Endothelial cell of umbilical vein (primary cell): ENCODE measurements at regions not wholly inside any gene's neighbourhood (a gene's known extent, or its start where the extent isn't known, plus 50 kb on each side); places are given as distances from the start of the nearest gene placed in this dataset.
"Not testable (repeated sequence)": the region's sequence is repeated elsewhere in the genome, so short reads cannot be mapped to it uniquely, and the experiment has no call there.

Experiments used
- BruUV-seq: library from RNA; stranded (reverse); fragments of 400-500 nt; replicated peaks from 2 replicates; lab custom pipeline; 2021; lab: Mats Ljungman, UMichigan
- CTCF ChIA-PET: fragments of 300-600, 350-600 bp; sonication (Branson Sonifier 250); formaldehyde crosslinking; loops from one replicate; lab custom pipeline; 2021; ENCODE audit warnings: antibody characterized with exemption, inconsistent platforms; lab: Charles Lee
- POLR2A ChIA-PET: fragments of 300-600, 350-600 bp; sonication (Branson Sonifier 250); formaldehyde crosslinking; loops from one replicate; lab custom pipeline; 2021; ENCODE audit warnings: antibody characterized with exemption, inconsistent platforms; lab: Charles Lee
- DNase-seq: peaks from one replicate; pipeline ENCODE4 v3.0.0-alpha.2; 2011; ENCODE audit warnings: low read depth, low spot score
- FAIRE-seq: peaks from 2 replicates; lab custom pipeline; 2011; peaks lifted over from hg19 to GRCh38; lab: Jason Lieb, UNC
- H2AFZ ChIP-seq: 2 replicates; pipeline ENCODE4 v1.6.0; 2012; ENCODE audit warnings: low read depth, low read length, control low read depth, inconsistent platforms
- H3K27ac ChIP-seq: 2 replicates; pipeline ENCODE4 v1.5.1; 2011; ENCODE audit warnings: low read depth, mild to moderate bottlenecking, control low read depth, low read length, moderate library complexity; ENCODE audit not compliant: insufficient read depth
- H3K27me3 ChIP-seq, 2 experiments: 2 replicates each; pipeline versions ENCODE4 v1.6.0 to v1.6.1; 2011; ENCODE audit warnings: low read length in 2 of 2, mixed read lengths in 1 of 2; ENCODE audit not compliant: control insufficient read depth in 2 of 2, insufficient read depth in 2 of 2
- H3K36me3 ChIP-seq, 2 experiments: 2 replicates in 1 of 2; 3 replicates in 1 of 2; pipeline ENCODE4 v1.5.1; 2011; ENCODE audit warnings: low read length in 2 of 2, mild to moderate bottlenecking in 1 of 2, moderate library complexity in 1 of 2; ENCODE audit not compliant: control insufficient read depth in 2 of 2, insufficient read depth in 2 of 2; ENCODE audit errors: extremely low read depth in 1 of 2
- H3K4me1 ChIP-seq: 3 replicates; pipeline ENCODE4 v1.5.1; 2011; ENCODE audit warnings: mild to moderate bottlenecking, low read length; ENCODE audit not compliant: control insufficient read depth, insufficient read depth; ENCODE audit errors: extremely low read depth
- H3K4me2 ChIP-seq: 2 replicates; pipeline ENCODE4 v1.6.1; 2011; ENCODE audit warnings: low read length, control low read depth, mixed read lengths; ENCODE audit not compliant: insufficient read depth
- H3K4me3 ChIP-seq, 3 experiments: fragments of 200-600 bp in 1 of 3; sonication (generic), shearing (Covaris generic) in 1 of 3; replicated peaks in 1 of 3; 2 replicates each; pipeline ENCODE4 v1.5.1; 2011 to 2016; ENCODE audit warnings: control low read depth in 3 of 3, low read length in 3 of 3, mild to moderate bottlenecking in 2 of 3, inconsistent platforms in 1 of 3, low read depth in 1 of 3, moderate library complexity in 1 of 3; ENCODE audit not compliant: insufficient read depth in 1 of 3
- H3K79me2 ChIP-seq: 2 replicates; pipeline ENCODE4 v1.6.0; 2012; ENCODE audit warnings: low read length, inconsistent platforms; ENCODE audit not compliant: control insufficient read depth, insufficient read depth
- H3K9ac ChIP-seq: replicated peaks from 2 replicates; pipeline ENCODE3; 2011; ENCODE audit warnings: low read length, control low read depth; ENCODE audit not compliant: insufficient read depth; ENCODE audit errors: extremely low read depth
- H3K9me1 ChIP-seq: replicated peaks from 3 replicates; pipeline ENCODE4 v1.6.0; 2011; ENCODE audit warnings: mild to moderate bottlenecking, low read length; ENCODE audit not compliant: control insufficient read depth, insufficient read depth; ENCODE audit errors: extremely low read depth
- H3K9me3 ChIP-seq: replicated peaks from 2 replicates; pipeline ENCODE4 v1.5.1; 2012; ENCODE audit warnings: low read length, inconsistent platforms; ENCODE audit not compliant: control insufficient read depth, insufficient read depth
- H4K20me1 ChIP-seq: replicated peaks from 2 replicates; pipeline ENCODE3; 2011; ENCODE audit warnings: mild to moderate bottlenecking, low read length; ENCODE audit not compliant: control insufficient read depth, insufficient read depth; ENCODE audit errors: extremely low read depth
- EZH2 ChIP-seq: IDR thresholded peaks from 2 replicates; pipeline ENCODE4 v1.6.1; 2012; ENCODE audit warnings: borderline replicate concordance, low read depth, mild to moderate bottlenecking, moderate library complexity, low read length, inconsistent platforms; ENCODE audit not compliant: severe bottlenecking
- FOS ChIP-seq: IDR thresholded peaks from 2 replicates; pipeline ENCODE4 v1.6.1; 2011; ENCODE audit warnings: mild to moderate bottlenecking, low read length, moderate library complexity, borderline replicate concordance; ENCODE audit not compliant: insufficient read depth
- GATA2 ChIP-seq: IDR thresholded peaks from 2 replicates; pipeline ENCODE4 v1.7.0; 2011; ENCODE audit warnings: low read depth, mild to moderate bottlenecking, moderate library complexity, mixed read lengths, low read length; ENCODE audit not compliant: insufficient read length, insufficient read depth
- JUN ChIP-seq: IDR thresholded peaks from 2 replicates; pipeline ENCODE4 v1.6.1; 2011; ENCODE audit warnings: borderline replicate concordance, low read depth; ENCODE audit not compliant: insufficient read length, insufficient read depth
- MYC ChIP-seq: IDR thresholded peaks from one replicate; pipeline ENCODE4 v1.6.1; 2011; ENCODE audit warnings: mild to moderate bottlenecking, low read depth, low read length
- POLR2A ChIP-seq: IDR thresholded peaks from 2 replicates; pipeline ENCODE4 v1.6.1; 2012; ENCODE audit warnings: low read depth, mild to moderate bottlenecking, control low read depth, low read length
- POLR2AphosphoS5 ChIP-seq: IDR thresholded peaks from 2 replicates; pipeline ENCODE4 v1.6.1; 2012; ENCODE audit warnings: low read depth, mild to moderate bottlenecking, control low read depth, low read length, moderate library complexity; ENCODE audit not compliant: insufficient read depth
- dilution Hi-C: fragments of 300-500 bp; cut with MboI; formaldehyde crosslinking; loops from one replicate; pipeline ENCODE4 v1.15.0; 2019; ENCODE audit warnings: low sequenced_read_pairs; ENCODE audit not compliant: extremely low pct_ligation_motif_present
- intact Hi-C: fragments of 100-400 bp; cut with micrococcal nuclease; formaldehyde crosslinking; loops from one replicate; pipeline ENCODE4 v1.10.0; 2022
- TF ChIP-seq, protein P1 (sequence below): IDR thresholded peaks from 2 replicates; pipeline ENCODE4 v1.6.1; 2011; ENCODE audit not compliant: insufficient read depth, insufficient read length
- TF ChIP-seq, protein P2 (sequence below), 2 donors: IDR thresholded peaks; 1 replicate in 1 of 2; 2 replicates in 1 of 2; pipeline ENCODE4 v1.5.1; 2011; ENCODE audit warnings: low read length in 2 of 2, mild to moderate bottlenecking in 2 of 2, moderate library complexity in 2 of 2, control low read depth in 1 of 2, inconsistent platforms in 1 of 2, low read depth in 1 of 2; ENCODE audit not compliant: insufficient read depth in 1 of 2; ENCODE audit errors: extremely low read depth in 1 of 2

DNA sequence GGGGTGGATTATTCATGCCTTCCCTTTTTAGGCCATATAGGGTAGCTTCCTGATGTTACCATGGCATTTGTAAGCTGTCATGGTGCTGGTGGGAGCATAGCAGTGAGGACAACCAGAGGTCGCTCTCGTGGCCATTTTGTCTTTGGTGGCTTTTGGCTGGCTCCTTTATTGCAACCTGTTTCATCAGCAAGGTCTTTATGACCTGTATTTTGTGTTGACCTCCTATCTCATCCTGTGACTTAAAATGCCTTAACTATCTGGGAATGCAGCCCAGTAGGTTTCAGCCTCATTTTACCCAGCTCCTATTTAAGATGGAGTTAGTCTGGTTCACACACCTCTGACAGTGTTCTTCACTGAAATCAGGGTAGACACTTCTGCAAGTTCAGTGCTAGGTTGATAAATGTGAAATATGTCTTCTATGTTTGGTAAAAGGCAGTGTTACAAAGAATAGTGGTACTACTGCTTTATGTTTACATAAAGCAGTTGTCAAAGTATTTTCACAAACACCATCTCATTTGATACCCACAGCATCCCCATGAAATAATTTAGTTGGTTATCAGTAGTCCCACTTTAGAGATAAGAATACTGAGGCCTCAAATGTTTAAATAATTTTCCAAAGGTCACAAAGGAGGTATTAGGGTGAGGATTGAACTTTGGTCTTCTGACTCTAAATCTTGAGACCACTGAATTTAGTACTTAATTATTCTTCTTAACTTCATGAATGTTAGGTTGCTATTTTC is 77.1 kb upstream of the C4orf54 start:
- intact Hi-C loops: no loop called here
- no peaks in the 10 kb centered on the region for H3K27me3 ChIP-seq
- no peaks in the 10 kb centered on the region for H3K9me1 ChIP-seq
- no peak overlapping the region for H2AFZ ChIP-seq
- FAIRE-seq (no peak), DNase-seq (no peak)
- H3K4me1 ChIP-seq: no peaks in the 10 kb centered on the region
- no peak overlapping the region for H3K9ac ChIP-seq
- no peaks in the 10 kb centered on the region for H3K79me2 ChIP-seq
- H3K36me3 ChIP-seq: no peaks in the 10 kb centered on the region
- TF ChIP-seq MYC (no peak), FOS (no peak), POLR2AphosphoS5 (no peak), JUN (no peak), EZH2 (no peak), GATA2 (no peak), POLR2A (no peak)
- TF ChIP-seq, protein P1, sequence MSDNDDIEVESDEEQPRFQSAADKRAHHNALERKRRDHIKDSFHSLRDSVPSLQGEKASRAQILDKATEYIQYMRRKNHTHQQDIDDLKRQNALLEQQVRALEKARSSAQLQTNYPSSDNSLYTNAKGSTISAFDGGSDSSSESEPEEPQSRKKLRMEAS: no peak
- TF ChIP-seq, protein P2, sequence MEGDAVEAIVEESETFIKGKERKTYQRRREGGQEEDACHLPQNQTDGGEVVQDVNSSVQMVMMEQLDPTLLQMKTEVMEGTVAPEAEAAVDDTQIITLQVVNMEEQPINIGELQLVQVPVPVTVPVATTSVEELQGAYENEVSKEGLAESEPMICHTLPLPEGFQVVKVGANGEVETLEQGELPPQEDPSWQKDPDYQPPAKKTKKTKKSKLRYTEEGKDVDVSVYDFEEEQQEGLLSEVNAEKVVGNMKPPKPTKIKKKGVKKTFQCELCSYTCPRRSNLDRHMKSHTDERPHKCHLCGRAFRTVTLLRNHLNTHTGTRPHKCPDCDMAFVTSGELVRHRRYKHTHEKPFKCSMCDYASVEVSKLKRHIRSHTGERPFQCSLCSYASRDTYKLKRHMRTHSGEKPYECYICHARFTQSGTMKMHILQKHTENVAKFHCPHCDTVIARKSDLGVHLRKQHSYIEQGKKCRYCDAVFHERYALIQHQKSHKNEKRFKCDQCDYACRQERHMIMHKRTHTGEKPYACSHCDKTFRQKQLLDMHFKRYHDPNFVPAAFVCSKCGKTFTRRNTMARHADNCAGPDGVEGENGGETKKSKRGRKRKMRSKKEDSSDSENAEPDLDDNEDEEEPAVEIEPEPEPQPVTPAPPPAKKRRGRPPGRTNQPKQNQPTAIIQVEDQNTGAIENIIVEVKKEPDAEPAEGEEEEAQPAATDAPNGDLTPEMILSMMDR (IDR thresholded peaks at IDR 0.05; ENCODE audit: extremely low read depth in 1 of 2, insufficient read depth in 1 of 2, low read depth in 1 of 2, low read length in 2 of 2): no peak
- ChIA-PET POLR2A (no interaction called here), CTCF (no interaction called here)
- dilution Hi-C loops: no loop called here
- H4K20me1 ChIP-seq: no peaks in the 10 kb centered on the region
- H3K4me2 ChIP-seq: no peak overlapping the region
- no peak overlapping the region for H3K4me3 ChIP-seq
- no peak overlapping the region for H3K27ac ChIP-seq
- no peaks in the 10 kb centered on the region for H3K9me3 ChIP-seq
- BruUV-seq: no TSS peak

DNA sequence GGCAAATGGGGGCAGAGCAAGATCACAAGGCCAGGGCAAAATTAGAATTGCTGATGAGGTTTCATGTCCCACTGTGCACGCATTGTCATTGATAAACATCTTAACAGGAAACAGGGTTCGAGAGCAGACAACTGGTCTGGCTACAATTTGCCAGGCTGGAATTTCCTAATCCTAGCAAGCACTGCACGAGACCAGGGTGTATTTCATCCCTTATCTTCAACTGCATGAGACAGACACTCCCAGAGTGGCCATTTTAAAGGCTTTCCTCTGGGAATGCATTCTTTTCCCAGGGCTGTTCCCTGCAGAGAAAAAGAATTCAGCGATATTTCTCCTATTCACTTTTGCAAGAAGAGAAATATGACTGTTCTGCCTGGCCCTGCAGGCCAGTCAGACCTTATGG is 75.8 kb upstream of the C4orf54 start:
- CTCF ChIA-PET, FAIRE-seq: not testable (repeated sequence)

More for the DNA sequence above, 75.8 kb upstream of the C4orf54 start:
- H4K20me1 ChIP-seq, POLR2A ChIA-PET, H3K9ac ChIP-seq, H3K4me2 ChIP-seq, H3K27me3 ChIP-seq, H3K4me3 ChIP-seq, BruUV-seq, H3K4me1 ChIP-seq, intact Hi-C loops, H3K27ac ChIP-seq, DNase-seq, H3K79me2 ChIP-seq, H2AFZ ChIP-seq, H3K36me3 ChIP-seq, H3K9me3 ChIP-seq, H3K9me1 ChIP-seq, dilution Hi-C loops: not testable (repeated sequence)
